Left ventricle myocardium inferior (tissue), 1 donor: ENCODE measurements at regions not wholly inside any gene's neighbourhood (a gene's known extent, or its start where the extent isn't known, plus 50 kb on each side); places are given as distances from the start of the nearest gene placed in this dataset.
"Not testable (repeated sequence)": the region's sequence is repeated elsewhere in the genome, so short reads cannot be mapped to it uniquely, and the experiment has no call there.

Experiments used
- DNase-seq: peaks from one replicate; pipeline ENCODE4 v3.0.0-alpha.2; 2020
- H3K27ac ChIP-seq: fragments of 200-600 bp; replicated peaks from 2 replicates; pipeline ENCODE4 v1.8.0; 2021
- H3K27me3 ChIP-seq: fragments of 200-600 bp; 2 replicates; pipeline ENCODE4 v1.8.0; 2021; ENCODE audit warnings: low read depth
- H3K36me3 ChIP-seq: fragments of 200-600 bp; 2 replicates; pipeline ENCODE4 v1.8.0; 2021
- H3K4me1 ChIP-seq: fragments of 200-600 bp; 2 replicates; pipeline ENCODE4 v1.8.0; 2021
- H3K4me3 ChIP-seq: fragments of 200-600 bp; 2 replicates; pipeline ENCODE4 v1.8.0; 2021; ENCODE audit warnings: mild to moderate bottlenecking, moderate library complexity
- H3K9me3 ChIP-seq: fragments of 200-600 bp; replicated peaks from 2 replicates; pipeline ENCODE4 v1.8.0; 2021
- intact Hi-C: fragments of 100-400 bp; cut with micrococcal nuclease; formaldehyde crosslinking; loops from one replicate; pipeline ENCODE4 v1.11.0; 2022
- donor health status: DM: no; HTN: yes; CAD: no; lungs with severe emphysema.

- H3K9me3 ChIP-seq, H3K27me3 ChIP-seq, H3K4me3 ChIP-seq, H3K4me1 ChIP-seq, H3K27ac ChIP-seq, H3K36me3 ChIP-seq, DNase-seq, intact Hi-C loops: not testable (repeated sequence)
Observed at GRCh38 chr2:111412841-111413650, 292.3 kb downstream of the BCL2L11 start.

- H3K4me3 ChIP-seq, H3K27ac ChIP-seq, H3K9me3 ChIP-seq, H3K36me3 ChIP-seq, H3K4me1 ChIP-seq, H3K27me3 ChIP-seq, intact Hi-C loops, DNase-seq: not testable (repeated sequence)
Observed at GRCh38 chr2:111413950-111414349, 293.2 kb downstream of the BCL2L11 start.

DNA sequence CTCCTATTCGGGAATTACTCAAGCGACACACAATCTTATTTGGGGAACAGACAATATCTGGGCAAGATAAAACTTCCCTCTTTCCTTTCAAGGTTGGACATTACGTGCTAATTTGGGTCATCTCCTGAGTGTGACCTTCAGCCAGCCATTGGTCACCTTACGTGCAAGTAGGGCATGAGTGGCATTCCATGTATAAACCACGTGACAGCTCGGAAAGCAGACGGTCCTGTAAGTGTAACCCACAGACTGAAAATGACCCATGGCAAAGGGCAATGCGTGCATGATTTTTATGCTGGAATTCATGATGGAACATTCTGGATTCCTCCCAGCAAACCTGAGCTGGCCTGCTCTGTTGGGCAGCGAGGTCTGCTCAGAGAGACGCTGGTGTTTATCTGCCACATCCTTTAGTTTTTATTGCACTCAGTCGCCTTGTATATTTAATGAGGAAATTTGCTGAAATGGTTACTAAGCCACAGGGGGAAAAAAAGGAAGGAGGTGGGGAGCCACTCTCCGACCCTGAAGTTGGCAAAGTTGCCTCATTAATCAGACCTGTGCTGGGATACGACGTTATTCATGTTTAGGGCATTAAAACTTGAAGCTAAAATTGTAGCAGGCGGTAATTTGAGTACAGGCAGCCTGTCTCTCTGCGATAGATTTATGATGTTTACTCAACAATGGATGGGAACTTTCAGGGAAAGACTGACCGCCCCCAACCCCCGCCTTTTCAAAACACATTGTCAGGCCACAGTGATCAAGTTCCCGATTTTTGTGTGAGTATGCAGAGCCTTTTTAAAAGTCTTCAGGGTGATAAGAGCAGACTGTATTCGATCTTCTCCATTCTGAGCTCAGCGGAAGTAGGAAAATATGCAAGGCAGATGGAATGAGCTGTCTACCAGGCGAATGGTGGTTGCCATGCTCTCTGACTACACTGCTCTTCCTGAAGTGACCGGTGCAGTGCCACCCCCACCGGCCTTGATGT is 295.3 kb downstream of the BCL2L11 start:
- H3K4me3 ChIP-seq, intact Hi-C loops, H3K9me3 ChIP-seq, H3K27me3 ChIP-seq, H3K27ac ChIP-seq, DNase-seq, H3K4me1 ChIP-seq, H3K36me3 ChIP-seq: not testable (repeated sequence)

DNA sequence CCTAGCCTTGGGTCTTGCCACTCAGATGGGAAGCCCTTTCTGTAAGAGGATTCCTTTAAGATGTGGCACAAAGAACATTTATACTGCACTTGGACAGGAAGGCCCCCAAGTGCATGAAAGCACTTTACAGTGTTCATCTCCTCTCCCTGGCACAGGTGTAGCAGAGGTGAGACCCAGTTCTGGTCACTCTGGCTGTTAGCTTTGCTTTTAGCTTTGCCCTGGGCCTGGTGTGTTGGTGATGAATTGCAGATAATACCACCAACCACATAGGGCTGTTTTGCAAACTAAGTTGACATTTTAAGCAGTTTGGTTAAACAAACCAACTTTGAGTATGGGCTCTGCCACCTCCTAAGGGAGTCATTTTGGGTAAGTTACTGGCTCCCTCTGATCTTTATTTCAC is 296.3 kb downstream of the BCL2L11 start:
- H3K27me3 ChIP-seq, H3K27ac ChIP-seq, H3K36me3 ChIP-seq, H3K4me1 ChIP-seq, H3K9me3 ChIP-seq, H3K4me3 ChIP-seq, DNase-seq, intact Hi-C loops: not testable (repeated sequence)

DNA sequence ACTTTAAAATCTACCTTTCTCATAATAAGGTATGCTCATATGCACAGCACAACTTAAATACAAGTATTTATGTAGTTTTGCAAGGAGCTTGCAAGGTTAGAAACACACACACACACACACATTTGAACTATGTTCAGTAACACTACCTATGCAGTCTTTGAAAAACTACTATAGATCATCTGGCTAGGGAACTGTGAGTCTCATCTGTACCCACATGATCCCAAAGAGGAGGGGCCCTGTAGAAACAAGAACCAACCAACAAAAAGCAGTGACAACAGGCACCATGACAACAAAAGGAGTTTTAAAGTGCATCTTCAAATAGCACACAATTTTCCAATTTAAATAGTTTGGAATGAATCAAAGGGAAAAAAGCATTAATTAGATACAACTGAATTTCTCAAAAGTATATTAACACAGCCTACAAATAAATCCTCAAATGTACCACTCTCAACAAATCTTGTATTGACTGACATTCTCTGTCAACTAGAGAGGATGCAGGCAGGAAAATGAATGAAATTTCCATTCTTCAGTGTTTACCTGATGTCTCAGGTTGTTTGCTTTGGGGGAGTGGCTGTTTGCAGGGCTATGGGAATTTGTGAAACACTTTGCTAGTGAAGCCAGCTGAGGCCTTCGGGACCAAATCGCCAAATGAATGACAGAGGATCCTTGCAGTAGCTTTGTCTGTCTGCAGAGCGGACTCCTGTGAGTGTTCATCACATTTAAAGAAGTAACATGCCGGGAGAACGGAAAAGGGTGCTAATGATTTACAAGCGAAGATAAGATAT is 297.6 kb downstream of the BCL2L11 start:
- H3K36me3 ChIP-seq, intact Hi-C loops, H3K9me3 ChIP-seq, H3K4me3 ChIP-seq, H3K27ac ChIP-seq, H3K27me3 ChIP-seq, DNase-seq, H3K4me1 ChIP-seq: not testable (repeated sequence)

DNA sequence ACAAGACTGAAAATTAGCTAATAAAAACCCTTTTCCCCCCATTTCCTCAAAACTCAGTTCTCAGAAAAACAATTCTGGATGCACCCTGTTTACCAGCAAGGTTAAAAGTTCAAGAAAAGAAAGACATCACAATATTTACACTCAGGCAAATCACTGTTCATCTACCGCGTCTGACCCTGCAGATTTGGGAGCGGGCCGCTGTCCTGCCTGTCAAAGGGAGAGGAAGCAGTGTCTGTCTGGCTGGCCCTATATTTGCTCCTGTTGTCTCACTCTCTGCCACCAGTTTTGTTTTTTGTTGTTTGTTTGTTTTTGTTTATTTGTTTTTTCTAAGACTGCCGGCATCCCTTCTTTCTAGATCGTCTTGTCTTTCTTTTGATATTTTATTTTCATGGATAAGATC is 299.4 kb downstream of the BCL2L11 start:
- H3K4me1 ChIP-seq, intact Hi-C loops, H3K27ac ChIP-seq, H3K9me3 ChIP-seq, H3K36me3 ChIP-seq, H3K27me3 ChIP-seq, DNase-seq, H3K4me3 ChIP-seq: not testable (repeated sequence)

DNA sequence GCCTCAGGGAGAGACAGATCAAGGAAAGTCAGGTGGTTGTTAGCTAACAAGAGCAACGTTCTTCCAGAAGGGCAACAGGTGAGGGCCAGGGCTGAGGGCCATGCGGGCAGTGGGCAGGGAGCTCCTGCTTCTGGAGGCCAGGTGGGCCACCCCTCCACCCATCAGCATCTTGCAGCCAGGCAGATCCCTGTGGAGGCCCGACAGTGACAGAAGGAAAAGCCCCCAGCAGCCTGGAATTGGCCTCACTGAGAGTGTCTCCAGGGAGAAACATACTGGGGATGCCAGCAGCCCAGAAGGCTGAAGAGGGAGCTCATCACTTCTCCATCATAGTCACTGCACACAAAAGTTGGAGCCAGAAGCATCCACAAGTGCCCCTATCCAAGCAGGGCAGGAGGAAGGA is 300.1 kb downstream of the BCL2L11 start:
- intact Hi-C loops, DNase-seq, H3K36me3 ChIP-seq, H3K9me3 ChIP-seq, H3K27me3 ChIP-seq, H3K4me1 ChIP-seq, H3K27ac ChIP-seq, H3K4me3 ChIP-seq: not testable (repeated sequence)

DNA sequence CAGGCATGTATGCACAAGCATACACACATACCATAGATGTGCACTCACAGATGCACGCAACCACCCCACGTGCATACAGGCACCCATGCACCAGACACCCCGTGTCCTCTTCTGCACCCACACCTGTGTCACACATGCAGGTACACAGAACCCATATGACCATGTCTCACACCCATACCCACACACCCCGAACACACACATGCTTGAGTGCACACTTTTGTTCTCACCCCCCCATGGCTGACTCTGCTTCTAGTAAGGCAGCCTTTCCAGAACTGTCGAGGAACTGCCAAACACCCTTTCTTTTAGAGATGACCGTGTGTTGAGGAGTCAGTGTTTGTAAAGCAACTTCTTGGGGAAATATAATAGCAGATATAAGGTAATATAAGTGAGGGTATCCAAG is 301.2 kb downstream of the BCL2L11 start:
- H3K9me3 ChIP-seq, H3K4me1 ChIP-seq, intact Hi-C loops, DNase-seq, H3K27me3 ChIP-seq, H3K36me3 ChIP-seq, H3K4me3 ChIP-seq, H3K27ac ChIP-seq: not testable (repeated sequence)

- H3K9me3 ChIP-seq, intact Hi-C loops, H3K4me1 ChIP-seq, H3K27ac ChIP-seq, H3K27me3 ChIP-seq, DNase-seq, H3K4me3 ChIP-seq, H3K36me3 ChIP-seq: not testable (repeated sequence)
Observed at GRCh38 chr2:111422562-111422961, 301.8 kb downstream of the BCL2L11 start.

- intact Hi-C loops, H3K36me3 ChIP-seq, H3K4me3 ChIP-seq, H3K27me3 ChIP-seq, H3K27ac ChIP-seq, H3K9me3 ChIP-seq, DNase-seq, H3K4me1 ChIP-seq: not testable (repeated sequence)
Observed at GRCh38 chr2:111423184-111423583, 302.5 kb downstream of the BCL2L11 start.

- H3K4me1 ChIP-seq, H3K27me3 ChIP-seq, H3K4me3 ChIP-seq, intact Hi-C loops, H3K27ac ChIP-seq, H3K36me3 ChIP-seq, H3K9me3 ChIP-seq, DNase-seq: not testable (repeated sequence)
Observed at GRCh38 chr2:111424176-111424575, 303.5 kb downstream of the BCL2L11 start.

GRCh38 chr2:111424851-111425309 is 304.2 kb downstream of the BCL2L11 start:
- H3K9me3 ChIP-seq, H3K4me1 ChIP-seq, H3K27ac ChIP-seq, H3K27me3 ChIP-seq, DNase-seq, H3K4me3 ChIP-seq, H3K36me3 ChIP-seq, intact Hi-C loops: not testable (repeated sequence)

DNA sequence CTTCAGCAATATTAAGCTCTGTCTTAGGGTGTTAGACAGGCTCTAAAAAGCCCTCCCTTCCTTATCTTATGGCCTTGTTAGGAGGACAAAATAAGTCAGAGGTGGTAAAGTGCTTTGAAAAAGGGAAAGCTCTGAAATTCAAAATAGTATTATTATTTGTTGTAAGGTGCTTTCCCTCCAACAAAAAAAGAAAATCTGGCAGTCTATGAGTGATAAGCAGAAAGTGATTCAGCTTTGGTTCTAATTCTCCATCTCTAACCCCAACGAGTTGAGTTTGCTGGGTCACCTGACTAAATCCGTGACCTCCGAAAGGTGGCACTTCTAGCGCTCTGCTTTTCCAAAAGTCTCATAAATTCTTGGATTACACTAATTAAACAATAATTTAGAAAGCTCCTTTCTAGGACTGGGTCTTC is 305.1 kb downstream of the BCL2L11 start:
- intact Hi-C loops, H3K36me3 ChIP-seq, H3K4me3 ChIP-seq, DNase-seq, H3K27ac ChIP-seq, H3K9me3 ChIP-seq, H3K27me3 ChIP-seq, H3K4me1 ChIP-seq: not testable (repeated sequence)
